GM12878 (cell line): ENCODE measurements at regions not wholly inside any gene's neighbourhood (a gene's known extent, or its start where the extent isn't known, plus 50 kb on each side); places are given as distances from the start of the nearest gene placed in this dataset.

Experiments
- CEBPB ChIP-seq, 2 experiments: fragments of 150-350 bp in 1 of 2; IDR thresholded peaks; 2 replicates each; pipeline ENCODE4 v1.6.1; 2012 to 2014; ENCODE audit warnings: low read depth in 2 of 2, low read length in 2 of 2, borderline replicate concordance in 1 of 2, inconsistent platforms in 1 of 2
- CTCF ChIP-seq, 3 experiments: IDR thresholded peaks in 2 of 3; conservative IDR thresholded peaks in 1 of 3; 2 replicates each; pipeline ENCODE4 v1.5.1; 2011; ENCODE audit warnings: low read depth in 3 of 3, low read length in 3 of 3, mild to moderate bottlenecking in 3 of 3, control low read depth in 2 of 3, moderate library complexity in 2 of 3, inconsistent platforms in 1 of 3, mixed read lengths in 1 of 3; ENCODE audit not compliant: control insufficient read depth in 2 of 3, insufficient read depth in 1 of 3; ENCODE audit errors: extremely low read depth in 1 of 3
- EZH2 ChIP-seq: IDR thresholded peaks from 2 replicates; pipeline ENCODE4 v1.6.1; 2012; ENCODE audit warnings: low read depth, mild to moderate bottlenecking, control low read depth, inconsistent platforms, low read length, borderline replicate concordance; ENCODE audit not compliant: control insufficient read depth
- RAD21 ChIP-seq: IDR thresholded peaks from 2 replicates; pipeline ENCODE4 v1.6.1; 2011; ENCODE audit warnings: mild to moderate bottlenecking, low read depth, low read length, moderate library complexity; ENCODE audit not compliant: insufficient read depth

DNA sequence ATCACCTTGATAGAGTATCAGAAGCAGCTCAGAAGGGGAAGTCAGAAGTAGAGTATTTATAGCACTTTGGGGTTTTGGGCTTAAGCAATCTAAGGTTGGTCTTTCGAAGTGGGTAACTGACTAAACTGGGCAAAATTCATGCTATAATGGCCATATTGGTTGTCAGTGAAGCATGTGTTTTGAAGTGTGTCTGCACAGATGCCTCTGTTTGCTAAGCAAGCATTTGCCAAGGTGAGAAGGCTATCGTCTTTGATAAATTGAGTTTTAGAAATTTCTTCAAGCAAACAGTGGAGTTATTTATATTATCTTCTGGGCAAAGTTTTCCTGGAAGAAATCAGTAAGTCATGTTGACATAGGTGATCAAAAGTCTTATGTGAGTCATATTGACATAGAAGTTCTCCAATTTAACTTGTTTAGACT, 412.8 kb upstream of the TGFBR2 start:
- TF ChIP-seq CTCF (IDR thresholded peaks at IDR 0.05 in 2 of 3, conservative IDR thresholded peaks at IDR 0.05 in 1 of 3; ENCODE audit: control insufficient read depth in 2 of 3, extremely low read depth in 1 of 3, insufficient read depth in 1 of 3, low read depth in 3 of 3, low read length in 3 of 3) (no peak), RAD21 (no peak), EZH2 (no peak), CEBPB (IDR thresholded peaks at IDR 0.05; ENCODE audit: borderline replicate concordance in 1 of 2, low read depth in 2 of 2, low read length in 2 of 2) (no peak)
